Activated CD8-positive, alpha-beta memory T cell treated with anti-CD3 and anti-CD28 coated beads, Interleukin-2, amount 10 ng/mL, durations not matched to agents 7 days and 5 days (primary cell): ENCODE measurements at regions not wholly inside any gene's neighbourhood (a gene's known extent, or its start where the extent isn't known, plus 50 kb on each side); places are given as distances from the start of the nearest gene placed in this dataset.
"Not testable (repeated sequence)": the region's sequence is repeated elsewhere in the genome, so short reads cannot be mapped to it uniquely, and the experiment has no call there.

Experiments
- ATAC-seq: fragments of 150-1000 bp; cut with Tn5 transposase; one replicate; pipeline ENCODE4 v1.10.0; 2021; ENCODE audit warnings: moderate library complexity
- CTCF ChIA-PET: fragments of 350-600 bp; sonication (Branson Sonifier 250); formaldehyde crosslinking; loops from one replicate; lab custom pipeline; 2021; ENCODE audit warnings: antibody characterized with exemption; lab: Charles Lee
- DNase-seq: peaks from one replicate; pipeline ENCODE4 v3.0.0-alpha.2; 2020
- H3K27ac Mint-ChIP-seq: one replicate; pipeline ENCODE4 v1.8.0; 2021; ENCODE audit warnings: mild to moderate bottlenecking, mixed read lengths
- H3K27me3 Mint-ChIP-seq: one replicate; pipeline ENCODE4 v1.8.0; 2021; ENCODE audit warnings: mixed read lengths
- H3K36me3 Mint-ChIP-seq: one replicate; pipeline ENCODE4 v1.8.0; 2021; ENCODE audit warnings: mild to moderate bottlenecking, mixed read lengths
- H3K4me1 Mint-ChIP-seq: one replicate; pipeline ENCODE4 v1.8.0; 2021; ENCODE audit warnings: mixed read lengths
- H3K4me3 Mint-ChIP-seq: one replicate; pipeline ENCODE4 v1.8.0; 2021; ENCODE audit warnings: mild to moderate bottlenecking, moderate library complexity, mixed read lengths
- H3K9me3 Mint-ChIP-seq: one replicate; pipeline ENCODE4 v1.8.0; 2022; ENCODE audit warnings: low read depth, mixed read lengths

- Mint-ChIP-seq H3K36me3 (no peaks in the 10 kb centered on the region), H3K27me3 (no peaks in the 10 kb centered on the region), H3K4me3 (no peak overlapping the region), H3K4me1 (no peaks in the 10 kb centered on the region), H3K27ac (no peak overlapping the region), H3K9me3 (peaks cover 3% of the 10 kb centered on the region)
- CTCF ChIA-PET = no interaction called here
- no peak for ATAC-seq
- no peak for DNase-seq
Observed at GRCh38 chr12:61137677-61138414, 1122.4 kb upstream of the USP15 start.

- Mint-ChIP-seq H3K27me3 (no peaks in the 10 kb centered on the region), H3K9me3 (peaks cover 3% of the 10 kb centered on the region), H3K27ac (no peak overlapping the region), H3K36me3 (no peaks in the 10 kb centered on the region), H3K4me3 (no peak overlapping the region), H3K4me1 (no peaks in the 10 kb centered on the region)
- CTCF ChIA-PET = no interaction called here
- no peak for DNase-seq
- no peak for ATAC-seq
Observed at GRCh38 chr12:61138415-61138759, 1121.8 kb upstream of the USP15 start.

GRCh38 chr12:61161961-61162360, 1098.2 kb upstream of the USP15 start:
- ATAC-seq (no peak), DNase-seq (no peak)
- Mint-ChIP-seq H3K27ac (no peak overlapping the region), H3K4me3 (no peak overlapping the region), H3K27me3 (no peaks in the 10 kb centered on the region), H3K4me1 (no peaks in the 10 kb centered on the region), H3K36me3 (no peaks in the 10 kb centered on the region), H3K9me3 (peaks cover 7% of the 10 kb centered on the region)
- CTCF ChIA-PET = no interaction called here

- no peak for ATAC-seq
- H3K27me3 Mint-ChIP-seq = no peaks in the 10 kb centered on the region
- no peaks in the 10 kb centered on the region for H3K4me1 Mint-ChIP-seq
- H3K4me3 Mint-ChIP-seq = no peak overlapping the region
- no peaks in the 10 kb centered on the region for H3K36me3 Mint-ChIP-seq
- no peak for DNase-seq
- H3K9me3 Mint-ChIP-seq = peaks cover 6% of the 10 kb centered on the region
- CTCF ChIA-PET = no interaction called here
- H3K27ac Mint-ChIP-seq = no peak overlapping the region
Observed at GRCh38 chr12:61188801-61189595, 1071.2 kb upstream of the USP15 start.

- no peaks in the 10 kb centered on the region for H3K4me1 Mint-ChIP-seq
- no peak overlapping the region for H3K4me3 Mint-ChIP-seq
- H3K27me3 Mint-ChIP-seq = no peaks in the 10 kb centered on the region
- H3K27ac Mint-ChIP-seq = no peak overlapping the region
- ATAC-seq (no peak), DNase-seq (no peak)
- no peaks in the 10 kb centered on the region for H3K36me3 Mint-ChIP-seq
- H3K9me3 Mint-ChIP-seq = peaks cover 9% of the 10 kb centered on the region
- CTCF ChIA-PET = no interaction called here
Observed at GRCh38 chr12:61213646-61214045, 1046.6 kb upstream of the USP15 start.

- Mint-ChIP-seq H3K27me3 (no peaks in the 10 kb centered on the region), H3K4me1 (no peaks in the 10 kb centered on the region), H3K36me3 (no peaks in the 10 kb centered on the region), H3K4me3 (no peak overlapping the region), H3K9me3 (peaks cover 17% of the 10 kb centered on the region), H3K27ac (no peak overlapping the region)
- DNase-seq (no peak), ATAC-seq (no peak)
- CTCF ChIA-PET = no interaction called here
Observed at GRCh38 chr12:61220337-61220736, 1039.9 kb upstream of the USP15 start.

GRCh38 chr12:61232040-61232439, 1028.2 kb upstream of the USP15 start:
- no peak for ATAC-seq
- CTCF ChIA-PET = no interaction called here
- H3K4me1 Mint-ChIP-seq = no peaks in the 10 kb centered on the region
- no peaks in the 10 kb centered on the region for H3K36me3 Mint-ChIP-seq
- no peaks in the 10 kb centered on the region for H3K27me3 Mint-ChIP-seq
- peaks cover 8% of the 10 kb centered on the region for H3K9me3 Mint-ChIP-seq
- DNase-seq = no peak
- H3K4me3 Mint-ChIP-seq = no peak overlapping the region
- no peak overlapping the region for H3K27ac Mint-ChIP-seq

GRCh38 chr12:61250303-61250702, 1009.9 kb upstream of the USP15 start:
- Mint-ChIP-seq H3K27me3 (no peaks in the 10 kb centered on the region), H3K9me3 (peaks cover 17% of the 10 kb centered on the region)

GRCh38 chr12:61251076-61251475, 1009.1 kb upstream of the USP15 start:
- Mint-ChIP-seq H3K4me3 (no peak overlapping the region), H3K27me3 (no peaks in the 10 kb centered on the region), H3K27ac (no peak overlapping the region), H3K36me3 (no peaks in the 10 kb centered on the region), H3K4me1 (no peaks in the 10 kb centered on the region), H3K9me3 (peaks cover 17% of the 10 kb centered on the region)
- DNase-seq (no peak), ATAC-seq (no peak)
- CTCF ChIA-PET = no interaction called here

More at GRCh38 chr12:61250303-61250702, 1009.9 kb upstream of the USP15 start:
- Mint-ChIP-seq H3K4me1 (no peaks in the 10 kb centered on the region), H3K4me3 (no peak overlapping the region), H3K36me3 (no peaks in the 10 kb centered on the region), H3K27ac (no peak overlapping the region)
- CTCF ChIA-PET = no interaction called here
- ATAC-seq (no peak), DNase-seq (no peak)

GRCh38 chr12:61254225-61254624, 1006.0 kb upstream of the USP15 start:
- H3K4me1 Mint-ChIP-seq = no peaks in the 10 kb centered on the region
- H3K9me3 Mint-ChIP-seq = peaks cover 9% of the 10 kb centered on the region
- no peak for ATAC-seq
- CTCF ChIA-PET = no interaction called here
- H3K4me3 Mint-ChIP-seq = no peak overlapping the region
- H3K36me3 Mint-ChIP-seq = no peaks in the 10 kb centered on the region
- DNase-seq = no peak
- no peaks in the 10 kb centered on the region for H3K27me3 Mint-ChIP-seq
- H3K27ac Mint-ChIP-seq = no peak overlapping the region

GRCh38 chr12:61264294-61264693, 995.9 kb upstream of the USP15 start:
- ATAC-seq, H3K27me3 Mint-ChIP-seq, H3K27ac Mint-ChIP-seq, H3K4me3 Mint-ChIP-seq, DNase-seq, H3K4me1 Mint-ChIP-seq, CTCF ChIA-PET, H3K36me3 Mint-ChIP-seq: not testable (repeated sequence)
- H3K9me3 Mint-ChIP-seq = peaks cover 20% of the 10 kb centered on the region

GRCh38 chr12:61267474-61267873, 992.7 kb upstream of the USP15 start:
- DNase-seq = no peak
- CTCF ChIA-PET = no interaction called here
- H3K27me3 Mint-ChIP-seq = no peaks in the 10 kb centered on the region
- ATAC-seq = no peak
- H3K4me3 Mint-ChIP-seq = no peak overlapping the region
- no peak overlapping the region for H3K27ac Mint-ChIP-seq
- H3K9me3 Mint-ChIP-seq = peaks cover 20% of the 10 kb centered on the region
- no peaks in the 10 kb centered on the region for H3K36me3 Mint-ChIP-seq
- H3K4me1 Mint-ChIP-seq = no peaks in the 10 kb centered on the region

GRCh38 chr12:61272441-61272840, 987.8 kb upstream of the USP15 start:
- Mint-ChIP-seq H3K36me3 (no peaks in the 10 kb centered on the region), H3K4me1 (no peaks in the 10 kb centered on the region), H3K27me3 (no peaks in the 10 kb centered on the region), H3K4me3 (no peak overlapping the region), H3K27ac (no peak overlapping the region), H3K9me3 (peaks cover 5% of the 10 kb centered on the region)
- ATAC-seq = no peak
- CTCF ChIA-PET = no interaction called here
- no peak for DNase-seq
